IPS DF 19.7 (cell line): ENCODE measurements at regions not wholly inside any gene's neighbourhood (a gene's known extent, or its start where the extent isn't known, plus 50 kb on each side); places are given as distances from the start of the nearest gene placed in this dataset.
"Not testable (repeated sequence)": the region's sequence is repeated elsewhere in the genome, so short reads cannot be mapped to it uniquely, and the experiment has no call there.

Experiments
- DNase-seq: peaks from one replicate; pipeline ENCODE4 v3.0.0-alpha.2; 2013; ENCODE audit warnings: low read depth, low spot score

DNA sequence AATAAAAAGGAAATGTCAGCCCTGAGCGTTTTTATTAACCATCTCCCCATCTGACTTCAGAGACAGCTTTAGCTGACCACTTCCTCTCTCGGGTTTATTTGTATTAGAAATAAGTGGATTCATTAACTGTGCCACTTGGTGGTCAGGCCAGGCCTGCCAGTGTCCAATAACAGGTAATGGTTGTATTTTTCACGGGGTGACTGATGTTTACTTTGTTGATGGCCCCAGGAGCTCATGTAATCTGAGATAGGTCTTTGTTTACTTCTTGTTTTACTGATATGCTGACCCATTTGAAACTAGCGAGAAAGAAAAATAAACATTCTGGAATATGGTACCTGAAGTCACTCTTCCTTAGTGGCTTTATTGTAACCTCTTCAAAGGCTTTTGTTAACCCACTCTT is 504.3 kb upstream of the SLC35B3 start:
- no peak for DNase-seq

DNA sequence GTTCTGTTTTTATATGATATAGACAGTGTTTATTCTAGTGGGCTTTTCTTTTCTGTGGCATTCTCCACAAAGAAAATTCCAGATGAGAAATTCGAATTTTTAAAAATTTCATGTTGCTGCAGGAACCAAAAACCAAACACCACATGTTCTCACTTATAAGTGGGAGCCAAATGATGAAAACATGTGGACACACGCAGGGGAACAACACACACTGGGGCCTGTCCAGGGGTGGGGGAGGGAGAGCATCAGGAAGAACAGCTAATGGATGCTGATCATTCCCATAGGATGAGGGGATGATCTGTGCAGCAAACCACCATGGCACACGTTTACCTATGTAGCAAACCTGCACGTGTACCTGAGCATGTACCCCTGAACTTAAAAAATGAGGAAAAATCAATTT is 499.0 kb upstream of the SLC35B3 start:
- no peak for DNase-seq

DNA sequence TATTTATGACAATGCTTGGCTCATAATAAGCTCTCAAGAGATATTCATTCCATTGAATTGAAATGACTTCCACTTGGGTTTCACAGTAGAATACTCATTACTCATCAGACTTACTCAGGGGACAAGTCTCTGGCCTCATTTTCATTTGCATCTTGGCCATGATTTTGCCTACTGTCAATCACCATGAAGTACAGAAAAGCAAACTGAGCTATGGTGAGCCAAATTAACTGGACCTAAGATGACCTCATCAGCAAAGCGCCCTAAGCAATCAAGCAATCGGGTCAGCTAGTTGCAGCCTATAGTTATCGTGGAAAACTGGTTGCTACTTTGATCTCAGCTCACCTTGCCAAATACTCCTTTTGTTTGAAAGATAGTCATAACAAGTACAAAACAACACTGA is 494.7 kb upstream of the SLC35B3 start:
- DNase-seq: no peak

DNA sequence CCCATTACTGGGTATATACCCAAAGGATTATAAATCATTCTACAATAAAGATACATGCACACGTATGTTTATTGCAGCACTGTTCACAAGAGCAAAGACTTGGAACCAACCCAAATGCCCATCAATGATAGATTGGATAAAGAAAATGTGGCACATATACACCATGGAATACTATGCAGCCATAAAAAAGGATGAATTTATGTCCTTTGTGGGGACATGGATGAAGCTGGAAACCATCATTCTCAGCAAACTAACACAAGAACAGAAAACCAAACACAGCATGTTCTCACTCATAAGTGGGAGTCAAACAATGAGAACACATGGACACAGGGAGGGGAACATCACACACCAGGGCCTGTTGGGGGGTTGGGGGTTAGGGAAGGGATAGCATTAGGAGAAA is 484.9 kb upstream of the SLC35B3 start:
- DNase-seq: not testable (repeated sequence)

DNA sequence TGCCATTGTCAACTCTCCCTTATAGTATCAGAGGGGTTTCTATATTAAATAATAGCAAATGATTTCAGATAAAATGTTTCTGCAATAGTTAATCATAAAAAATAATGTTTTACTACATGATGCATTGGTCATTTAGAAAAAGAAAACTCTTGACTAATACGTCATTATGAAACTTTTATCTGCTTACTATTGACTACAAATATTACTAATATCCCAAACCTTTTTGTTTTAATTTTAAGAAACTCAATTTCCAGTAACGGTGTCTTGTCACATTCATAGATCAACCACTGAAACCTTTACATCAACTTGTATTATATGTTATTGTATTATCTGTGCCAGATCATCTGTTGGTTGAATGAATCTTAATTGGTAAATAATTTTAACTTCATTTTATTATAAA is 482.9 kb upstream of the SLC35B3 start:
- DNase-seq: no peak

DNA sequence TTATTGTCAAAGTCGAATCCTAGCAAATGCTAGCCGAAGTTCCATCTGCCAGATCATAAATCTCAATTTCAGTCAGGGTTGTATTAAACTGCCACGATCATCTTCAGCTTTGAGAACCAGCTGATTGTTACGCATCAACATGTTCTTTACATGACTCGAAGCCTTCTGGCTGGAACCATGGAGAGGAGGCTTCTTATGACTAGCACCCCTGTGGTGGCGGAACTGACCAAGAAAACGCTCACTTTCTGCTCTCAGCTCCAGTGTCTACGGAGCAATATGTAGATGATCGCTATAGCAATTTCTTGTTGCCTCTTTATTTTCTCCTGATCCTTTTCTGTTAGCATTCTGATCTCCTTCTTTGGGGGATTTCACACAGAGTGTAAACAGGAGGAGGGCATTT is 479.4 kb upstream of the SLC35B3 start:
- no peak for DNase-seq

DNA sequence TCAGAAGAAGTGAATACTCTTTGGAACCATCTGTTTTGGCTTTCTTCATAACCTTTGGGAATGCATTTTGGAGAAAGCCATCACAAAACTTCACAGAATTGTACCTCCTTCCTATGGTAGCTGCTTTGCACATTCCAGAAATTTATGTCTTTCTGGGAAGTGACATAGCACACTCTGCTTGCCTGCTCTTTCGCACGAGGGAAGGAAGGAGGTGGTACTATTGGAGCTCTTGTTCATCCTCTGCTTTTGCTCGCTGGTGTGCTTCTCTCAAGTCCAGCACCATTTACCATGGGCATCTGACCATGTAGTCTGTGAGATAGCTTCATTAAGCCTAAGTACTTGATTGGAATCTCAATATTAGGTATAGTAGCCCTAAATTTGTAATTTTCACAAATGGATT is 473.3 kb upstream of the SLC35B3 start:
- no peak for DNase-seq

DNA sequence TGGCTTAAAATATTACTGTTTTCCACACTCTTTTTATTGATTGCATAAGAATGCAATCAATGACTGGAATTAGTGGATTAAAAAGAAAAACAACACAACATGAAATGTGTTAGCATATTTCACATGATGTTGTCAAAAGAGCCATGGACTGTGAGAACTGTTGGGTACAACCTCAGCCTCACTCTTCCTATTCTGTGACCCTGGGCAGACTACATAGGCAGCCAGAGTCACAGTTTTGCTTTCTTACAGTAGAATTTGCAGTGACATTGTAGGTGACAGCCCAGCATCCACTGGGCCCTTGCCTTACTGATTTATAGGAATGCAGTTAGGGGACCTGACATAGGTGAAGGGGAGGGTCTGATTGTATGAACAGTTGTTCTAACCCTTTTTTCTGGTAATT is 471.4 kb upstream of the SLC35B3 start:
- DNase-seq: no peak

DNA sequence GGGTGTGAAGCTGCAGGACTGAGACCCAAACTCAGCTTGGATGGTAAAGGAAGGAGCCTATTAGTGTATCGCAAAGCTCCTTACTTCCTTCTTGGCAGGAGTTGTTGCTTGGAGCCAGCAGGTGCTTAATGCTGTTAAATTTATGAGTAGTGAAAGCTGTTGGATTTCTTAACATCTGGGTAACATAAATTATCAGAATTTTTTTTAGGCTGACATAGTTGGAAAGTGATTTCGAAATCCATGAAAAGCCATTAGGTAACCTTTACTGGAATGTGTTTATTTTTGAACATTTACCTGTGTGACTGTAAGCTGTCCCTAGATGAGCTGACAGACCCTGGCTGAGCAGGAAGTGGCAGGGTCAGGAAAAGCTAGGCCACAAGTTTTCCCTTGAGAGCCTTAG is 470.4 kb upstream of the SLC35B3 start:
- no peak for DNase-seq

DNA sequence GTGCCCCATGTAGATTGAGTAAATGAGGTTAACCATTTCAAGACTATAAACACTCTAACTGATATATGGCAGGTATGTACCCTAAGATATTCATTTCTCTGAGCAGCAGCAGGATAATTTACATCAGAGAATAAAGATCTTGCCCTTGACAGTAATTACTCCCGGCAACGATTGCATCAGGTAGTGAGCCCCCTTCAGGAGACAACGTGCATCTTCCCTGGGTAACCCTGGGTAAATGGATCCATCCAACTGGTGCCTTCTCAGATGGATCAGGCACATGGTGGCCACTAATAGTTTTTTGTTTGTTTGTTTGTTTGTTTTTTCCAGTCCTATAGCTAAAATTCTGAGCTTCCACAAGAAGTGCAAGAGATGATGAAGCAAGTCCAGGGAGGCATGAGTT is 469.4 kb upstream of the SLC35B3 start:
- peak; percentile 3 for DNase-seq

DNA sequence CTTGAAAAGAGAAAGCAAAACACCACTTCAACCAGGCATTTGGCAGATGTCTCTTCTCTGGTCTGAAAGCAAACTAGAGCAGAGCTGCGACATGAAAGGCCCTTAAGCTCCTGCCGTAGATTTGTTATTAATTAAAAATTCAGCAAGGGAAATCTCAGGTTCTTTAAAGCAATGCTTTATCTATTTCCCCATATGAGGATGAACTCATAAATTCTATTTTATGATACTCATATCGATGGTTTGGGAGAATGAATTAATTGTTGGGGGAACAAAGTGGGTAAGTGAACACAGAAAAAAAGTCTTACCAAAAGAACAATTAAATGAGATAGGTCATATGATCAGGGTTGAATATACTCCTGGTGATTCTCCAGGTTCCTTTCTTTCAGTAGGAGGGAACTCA is 464.7 kb upstream of the SLC35B3 start:
- DNase-seq: no peak

DNA sequence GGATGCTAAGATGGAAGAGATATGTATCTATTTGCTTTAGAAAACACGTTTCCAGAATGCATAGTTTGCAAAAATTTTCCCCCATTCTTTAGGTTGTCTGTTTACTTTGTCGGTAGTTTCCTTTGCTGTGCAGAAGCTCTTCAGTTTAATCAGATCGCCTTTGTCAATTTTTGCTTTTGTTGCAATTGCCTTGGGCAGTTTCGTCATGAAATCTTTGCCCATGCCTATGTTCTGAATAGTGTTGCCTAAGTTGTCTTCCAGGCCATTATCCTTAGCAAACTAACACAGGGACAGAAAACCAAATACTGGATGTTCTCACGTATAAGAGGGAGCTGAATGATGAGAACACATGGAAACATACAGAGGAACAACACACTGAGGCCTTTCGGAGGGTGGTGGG is 454.2 kb upstream of the SLC35B3 start:
- DNase-seq: no peak

DNA sequence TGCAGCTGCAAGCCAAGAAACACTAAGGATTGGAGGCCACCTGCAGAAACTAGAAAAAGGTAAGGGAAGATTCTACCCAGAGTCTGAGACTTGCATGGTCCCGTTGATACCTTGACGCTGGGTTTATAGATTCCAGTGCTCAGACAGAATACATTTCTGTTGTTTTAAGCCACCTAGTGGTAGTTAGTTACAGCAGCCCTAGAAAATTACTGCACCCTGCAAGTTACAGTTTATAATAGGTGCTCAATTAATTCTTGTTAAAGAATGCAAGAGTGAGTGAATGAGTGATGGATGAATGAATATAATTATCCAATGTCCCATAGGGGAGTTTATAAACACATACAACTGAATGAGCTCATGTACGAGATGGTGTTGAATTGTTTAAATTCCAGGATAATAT is 453.1 kb upstream of the SLC35B3 start:
- no peak for DNase-seq

DNA sequence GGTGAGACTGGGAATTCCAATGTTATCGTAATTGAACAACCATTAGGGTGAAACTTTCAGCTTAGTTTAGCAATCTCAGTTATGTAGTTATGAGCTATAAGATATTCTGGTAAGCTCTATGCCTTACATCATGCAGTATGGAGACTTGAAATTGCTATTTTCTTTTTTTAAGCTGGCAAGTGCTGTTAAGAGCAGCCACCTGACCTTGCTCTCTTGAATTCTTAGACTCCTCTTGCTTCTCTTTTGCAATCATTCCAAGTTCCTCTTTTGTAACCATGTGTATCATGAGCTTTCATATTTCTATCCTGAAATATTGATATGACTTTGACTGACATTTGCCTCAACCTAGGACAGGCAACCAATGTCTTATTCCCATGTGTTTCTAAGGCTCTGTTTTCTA is 446.3 kb upstream of the SLC35B3 start:
- DNase-seq: no peak

DNA sequence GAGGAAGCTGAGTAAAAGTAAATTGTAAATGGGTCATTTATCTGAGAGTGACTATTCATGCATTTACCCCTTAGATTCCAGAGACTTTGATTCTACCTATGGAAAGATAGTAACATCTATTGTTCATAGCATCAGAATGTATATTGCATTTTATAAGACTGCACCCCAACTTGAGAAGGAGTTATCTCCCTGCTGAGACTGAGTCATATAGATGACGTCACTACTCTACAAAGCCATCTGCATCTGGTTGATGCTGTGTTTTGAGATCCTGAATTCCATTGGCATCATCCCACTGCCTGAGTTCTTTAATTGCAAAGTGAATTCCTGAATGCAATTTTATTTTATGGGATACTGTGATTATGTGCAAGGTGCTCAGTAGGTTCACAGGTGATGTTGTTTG is 444.0 kb upstream of the SLC35B3 start:
- DNase-seq: no peak

DNA sequence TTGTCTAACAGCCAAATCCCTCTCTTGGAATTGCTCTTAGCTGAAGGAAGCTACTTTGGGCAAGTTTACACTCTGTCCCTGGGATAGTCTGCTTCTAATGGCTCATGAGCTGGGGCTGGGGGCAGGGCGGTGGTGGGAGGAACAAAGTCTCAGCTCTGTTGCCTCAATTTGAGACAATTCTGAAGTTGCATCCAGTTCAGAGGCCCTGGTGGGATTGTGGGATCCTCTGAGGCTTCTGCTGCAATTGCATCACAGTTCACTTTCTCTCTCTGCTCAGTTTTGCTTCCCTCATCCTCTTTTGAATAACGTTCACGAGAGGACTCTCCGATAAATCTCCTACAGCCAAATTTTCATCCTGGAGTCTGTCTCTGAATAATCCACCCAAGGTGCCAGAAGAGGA is 440.6 kb upstream of the SLC35B3 start:
- DNase-seq: no peak

DNA sequence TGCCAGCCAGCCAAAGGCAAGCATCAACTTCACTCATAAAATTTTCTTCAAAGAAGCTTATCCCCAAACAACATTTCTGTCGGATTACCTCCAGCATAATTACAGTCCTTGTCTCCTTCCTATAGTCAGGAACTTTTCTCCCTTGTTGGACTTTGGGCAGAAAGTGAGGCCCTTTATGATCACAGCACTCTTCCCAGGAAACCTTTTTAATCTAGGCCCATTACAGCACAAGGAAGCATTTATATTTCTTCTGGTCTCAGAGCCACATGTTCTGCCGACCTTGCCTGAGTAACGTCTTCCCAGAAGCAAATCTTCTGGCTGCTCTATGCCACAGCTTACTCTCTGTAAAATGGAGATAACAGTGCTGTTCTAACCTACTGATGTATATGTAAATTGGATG is 437.2 kb upstream of the SLC35B3 start:
- DNase-seq: no peak

DNA sequence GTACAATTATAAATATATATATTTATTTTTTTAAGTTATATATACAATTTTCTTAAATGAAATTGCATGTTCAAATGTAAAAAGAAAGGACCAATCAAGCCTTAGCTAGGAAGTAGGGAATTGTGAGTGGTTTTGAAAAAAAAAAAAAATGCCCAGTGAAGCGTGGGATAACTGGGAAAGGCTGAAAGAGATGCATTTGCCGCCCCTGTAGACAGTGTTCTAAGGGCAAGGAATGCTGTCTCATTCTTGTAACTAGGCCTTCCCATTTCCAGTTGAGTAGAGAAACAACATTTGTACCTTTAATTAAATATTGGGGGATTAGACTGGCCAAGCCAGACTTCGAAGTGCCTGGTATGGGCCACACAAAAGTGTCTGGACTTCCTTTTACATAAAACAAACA is 430.1 kb upstream of the SLC35B3 start:
- no peak for DNase-seq

DNA sequence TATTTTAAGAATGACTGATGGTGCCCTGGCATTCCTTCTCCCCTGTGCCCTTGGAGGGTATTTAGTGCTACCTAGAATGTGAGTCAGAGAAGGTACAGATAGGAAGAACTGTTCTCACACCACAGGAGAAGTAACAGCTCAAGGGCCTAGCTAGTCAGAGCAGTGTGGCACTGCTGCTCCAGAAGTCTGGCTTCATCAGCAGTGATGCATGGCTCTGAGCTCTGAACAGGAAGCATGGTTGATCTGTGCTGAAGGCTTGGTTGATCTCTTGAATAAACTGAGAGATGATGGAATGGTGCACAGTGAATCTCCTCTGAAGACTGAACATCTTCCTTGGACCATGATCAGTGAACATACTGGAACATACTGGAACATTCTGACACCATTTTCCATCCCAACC is 425.3 kb upstream of the SLC35B3 start:
- no peak for DNase-seq

DNA sequence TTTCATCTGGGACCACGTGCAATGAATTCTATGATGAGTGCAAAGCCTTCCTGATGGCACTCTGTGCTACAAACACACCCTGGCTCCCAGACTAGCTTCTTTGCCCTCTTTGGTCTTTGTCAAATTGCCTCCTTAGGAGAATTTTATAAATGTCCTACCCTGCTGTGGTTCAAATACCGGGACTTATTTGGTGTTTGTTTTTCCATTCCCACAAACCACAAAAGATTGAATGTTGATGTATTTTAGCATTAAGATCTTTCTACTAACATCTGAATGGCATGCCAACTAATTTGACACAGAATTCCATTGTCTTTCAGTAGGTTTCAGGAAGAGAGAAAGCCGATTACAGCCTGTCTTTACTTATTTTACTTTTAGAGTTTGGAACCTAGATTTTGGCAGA is 424.2 kb upstream of the SLC35B3 start:
- no peak for DNase-seq

DNA sequence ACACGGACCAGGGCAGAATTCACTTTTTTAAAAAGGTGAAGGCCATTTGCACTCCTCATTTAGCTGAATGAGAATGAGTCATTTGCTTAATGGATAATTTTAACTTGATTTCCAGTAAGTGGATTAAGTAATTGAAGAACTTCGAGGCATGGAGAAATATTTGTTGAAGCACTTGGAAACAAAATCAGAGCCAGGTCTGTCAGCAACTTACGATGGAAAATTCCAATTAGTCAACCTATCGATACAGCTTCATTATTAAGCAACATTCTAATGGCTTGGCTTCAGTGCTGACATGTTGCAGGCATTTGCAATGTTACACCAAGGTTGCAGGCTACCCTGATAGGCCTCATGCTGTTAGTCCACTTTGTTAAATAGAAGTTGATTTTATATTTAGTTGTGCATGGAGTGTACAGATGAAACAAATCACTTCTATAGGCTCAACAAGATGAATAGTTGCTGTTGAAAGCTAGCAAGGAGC is 423.5 kb upstream of the SLC35B3 start:
- no peak for DNase-seq

DNA sequence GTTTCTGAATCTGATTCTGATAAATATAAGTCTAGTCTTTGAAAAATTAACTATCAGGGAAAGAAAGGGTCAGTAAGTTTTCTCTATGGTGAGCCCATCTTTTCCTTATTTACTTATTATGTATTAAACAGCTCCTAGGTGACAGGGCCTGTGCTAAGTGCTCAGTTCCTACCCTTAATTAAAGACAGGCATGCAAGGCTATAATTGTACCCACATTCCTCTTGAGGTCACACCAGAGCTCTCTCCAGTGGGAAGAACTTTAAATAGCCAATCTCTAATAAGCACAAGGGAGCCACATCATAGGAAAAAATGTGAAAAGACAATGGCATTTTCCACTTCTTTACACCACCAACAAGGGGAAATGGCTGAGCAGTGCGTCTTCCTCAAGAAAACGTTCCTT is 421.8 kb upstream of the SLC35B3 start:
- DNase-seq: no peak

DNA sequence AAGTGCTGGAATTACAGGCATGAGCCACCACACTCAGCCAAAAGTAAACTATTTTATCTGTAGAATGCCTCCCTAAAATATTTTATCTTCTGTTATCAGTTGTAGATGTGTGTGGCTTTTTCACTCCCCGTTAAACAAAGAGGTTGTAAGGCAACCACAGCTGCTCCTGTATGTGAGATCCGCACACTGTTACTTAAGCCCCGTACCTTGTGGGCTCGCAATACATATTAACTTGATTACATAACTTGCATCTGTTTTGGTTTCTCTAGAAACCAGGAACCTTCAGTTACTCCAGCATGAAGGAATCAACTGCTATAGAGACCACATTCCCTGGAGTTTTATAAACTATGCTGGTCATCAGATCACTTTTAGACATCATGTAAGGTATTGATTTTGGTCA is 420.1 kb upstream of the SLC35B3 start:
- DNase-seq: no peak

DNA sequence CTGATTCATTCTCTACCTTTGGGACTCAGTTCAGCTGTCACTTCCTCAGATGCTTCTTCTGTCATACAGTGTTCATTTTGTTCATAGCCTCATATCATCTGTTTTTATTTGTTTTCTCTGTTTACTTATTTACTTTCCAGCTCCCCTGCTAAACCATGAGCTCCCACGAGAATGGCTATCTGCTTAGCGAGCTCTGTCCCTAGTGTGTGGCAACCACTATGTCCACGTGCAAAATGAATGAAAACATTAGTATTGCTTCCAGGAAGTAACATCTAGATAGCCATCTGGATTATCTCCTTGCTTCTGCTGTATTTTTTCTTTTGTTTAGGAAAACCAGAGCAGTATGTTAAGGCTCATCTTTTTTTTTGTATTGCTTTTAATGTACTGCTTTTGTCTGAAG is 417.0 kb upstream of the SLC35B3 start:
- DNase-seq: no peak

DNA sequence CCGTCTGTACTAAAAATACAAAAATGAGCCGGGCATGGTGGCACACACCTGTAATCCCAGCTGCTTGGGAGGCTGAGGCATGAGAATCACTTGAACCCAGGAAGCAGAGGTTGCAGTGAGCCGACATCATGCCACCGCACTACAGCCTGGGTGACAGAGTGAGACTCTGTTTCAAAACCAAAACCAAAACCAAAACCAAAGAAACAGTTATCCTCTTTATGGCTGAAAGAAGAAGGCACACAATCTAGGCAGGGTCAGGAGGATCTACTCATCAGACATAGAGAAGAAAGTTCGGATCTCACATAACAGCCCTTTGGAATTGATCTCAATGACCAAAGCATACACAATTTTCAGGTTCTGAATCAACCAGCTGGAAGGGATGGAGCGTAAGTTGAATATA is 411.3 kb upstream of the SLC35B3 start:
- DNase-seq: not testable (repeated sequence)
